GM12891 (cell line): ENCODE measurements at regions not wholly inside any gene's neighbourhood (a gene's known extent, or its start where the extent isn't known, plus 50 kb on each side); places are given as distances from the start of the nearest gene placed in this dataset.

Source experiments
- PAX5 ChIP-seq: IDR thresholded peaks from 2 replicates; pipeline ENCODE4 v1.6.1; 2011; ENCODE audit warnings: low read length, moderate library complexity, mild to moderate bottlenecking; ENCODE audit not compliant: insufficient read depth, severe bottlenecking
- POLR2A ChIP-seq: IDR thresholded peaks from 2 replicates; pipeline ENCODE4 v1.6.1; 2011; ENCODE audit warnings: low read depth, low read length, control low read depth
- POLR2AphosphoS5 ChIP-seq: IDR thresholded peaks from 2 replicates; pipeline ENCODE4 v1.6.1; 2011; ENCODE audit warnings: low read depth, low read length, control low read depth
- SPI1 ChIP-seq: IDR thresholded peaks from 2 replicates; pipeline ENCODE4 v1.6.1; 2011; ENCODE audit warnings: low read depth, low read length, control low read depth
- TAF1 ChIP-seq: IDR thresholded peaks from 2 replicates; pipeline ENCODE4 v1.6.1; 2011; ENCODE audit warnings: low read depth, low read length, control low read depth

DNA sequence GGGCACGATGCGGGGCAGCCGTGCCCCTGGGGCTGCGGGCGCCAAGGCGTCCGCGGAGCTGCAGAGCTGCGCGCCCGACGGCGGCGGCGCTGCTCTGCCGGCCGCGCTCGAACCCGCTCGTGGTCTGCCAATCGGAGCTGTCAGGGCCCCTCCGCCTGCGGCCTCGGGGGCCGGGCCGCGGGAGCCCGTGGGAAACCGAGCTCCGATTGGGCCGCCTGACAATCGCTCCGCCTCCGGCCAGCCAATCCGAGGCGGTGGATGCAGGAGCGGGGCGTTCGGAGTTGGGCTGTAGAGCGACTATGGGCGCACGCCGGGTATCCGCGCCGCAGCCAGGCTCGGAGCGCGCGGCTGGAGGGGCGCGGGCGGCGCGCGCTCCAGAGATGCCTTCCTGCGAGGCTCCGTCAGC is 100.5 kb upstream of the SOD1 start:
- TF ChIP-seq POLR2AphosphoS5 (no peak), SPI1 (no peak), POLR2A (no peak), TAF1 (no peak), PAX5 (no peak)
